HG03354 (cell line): ENCODE measurements at regions not wholly inside any gene's neighbourhood (a gene's known extent, or its start where the extent isn't known, plus 50 kb on each side); places are given as distances from the start of the nearest gene placed in this dataset.

Experiments used
- ATAC-seq: cut with Tn5 transposase; IDR thresholded peaks from one replicate; pipeline ENCODE4 v1.9.1; 2021; ENCODE audit warnings: mild to moderate bottlenecking; ENCODE audit not compliant: unreplicated experiment, poor library complexity, severe bottlenecking

DNA sequence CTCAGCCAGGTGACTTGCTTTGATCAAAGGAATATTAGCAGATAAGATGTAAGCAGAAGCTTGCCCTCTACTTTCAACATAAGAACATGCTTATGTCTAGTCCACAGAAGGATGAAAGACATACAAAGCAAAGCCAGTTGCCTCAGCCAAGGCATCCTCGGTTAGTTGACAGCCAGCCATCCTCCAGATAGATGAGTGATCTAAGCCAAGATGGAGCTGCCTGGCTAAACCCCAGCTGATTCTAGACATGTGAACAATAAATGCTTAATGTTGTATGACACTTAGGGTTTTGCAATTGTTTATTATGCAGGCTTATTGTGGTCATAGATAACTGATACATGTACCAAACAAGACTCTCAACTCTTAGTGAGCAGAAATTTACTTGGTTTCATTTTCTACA lies 157.6 kb upstream of the TMTC2 start:
- no peak for ATAC-seq

- no peak for ATAC-seq
These were observed 156.8 kb upstream of the TMTC2 start for GRCh38 chr12:82529954-82530353.

DNA sequence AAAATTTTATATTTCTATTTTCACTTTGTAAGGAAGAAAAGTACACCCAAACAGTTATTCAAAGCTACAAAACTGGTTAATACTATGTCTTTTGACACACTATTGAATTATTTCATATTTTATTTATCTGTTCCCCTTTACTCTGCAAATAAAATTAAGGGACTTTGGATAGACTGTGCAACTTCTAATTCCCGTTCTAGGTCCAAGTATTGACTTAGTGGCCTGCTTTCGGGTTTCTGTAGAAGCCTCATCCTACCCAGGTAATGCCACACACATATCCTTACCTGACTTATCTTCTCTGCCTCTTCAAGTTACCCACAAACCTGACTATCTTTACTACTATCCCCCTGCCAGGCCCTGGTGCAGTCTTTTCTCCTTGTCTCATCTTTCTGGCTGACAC lies 156.3 kb upstream of the TMTC2 start:
- no peak for ATAC-seq

DNA sequence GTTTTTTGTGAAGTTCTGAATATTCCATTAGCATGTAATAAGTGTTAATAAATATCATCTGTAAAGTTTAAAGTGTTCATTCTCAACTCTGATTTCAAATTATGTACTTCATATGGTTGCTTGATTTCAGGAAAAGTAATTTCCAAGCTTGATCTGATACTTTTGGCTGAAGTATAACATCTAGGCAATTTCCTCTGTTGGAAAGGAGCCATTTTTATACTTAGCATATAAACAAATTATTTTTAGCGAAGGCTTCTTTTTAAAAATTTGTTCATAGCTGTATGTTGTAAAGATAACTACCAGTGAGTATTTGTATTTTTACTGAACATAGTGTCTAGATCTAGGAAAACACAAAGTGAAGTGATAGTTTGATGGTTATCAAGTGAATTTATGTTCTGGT lies 153.4 kb upstream of the TMTC2 start:
- ATAC-seq = no peak

DNA sequence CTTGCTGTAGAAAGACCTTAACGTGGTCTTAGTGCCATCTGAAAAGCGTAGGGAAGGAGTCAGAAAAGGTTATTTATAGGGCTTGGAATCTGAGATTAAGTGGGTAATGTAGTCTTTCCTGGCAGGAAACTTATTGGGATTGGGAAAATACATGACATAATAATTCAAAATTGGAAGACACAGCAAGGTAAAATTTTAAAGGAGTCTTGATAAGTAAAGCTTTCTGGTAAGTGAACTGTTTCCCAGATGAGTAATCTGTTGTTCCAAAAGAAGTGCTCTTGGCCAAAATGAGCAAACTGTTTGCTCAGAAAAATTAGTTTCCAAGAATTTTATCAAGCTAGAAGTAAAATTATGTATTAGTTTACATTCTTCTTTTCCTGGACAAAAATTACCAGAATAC lies 149.3 kb upstream of the TMTC2 start:
- no peak for ATAC-seq

GRCh38 chr12:82554529-82554928 lies 132.2 kb upstream of the TMTC2 start:
- peak; percentile 85 for ATAC-seq

DNA sequence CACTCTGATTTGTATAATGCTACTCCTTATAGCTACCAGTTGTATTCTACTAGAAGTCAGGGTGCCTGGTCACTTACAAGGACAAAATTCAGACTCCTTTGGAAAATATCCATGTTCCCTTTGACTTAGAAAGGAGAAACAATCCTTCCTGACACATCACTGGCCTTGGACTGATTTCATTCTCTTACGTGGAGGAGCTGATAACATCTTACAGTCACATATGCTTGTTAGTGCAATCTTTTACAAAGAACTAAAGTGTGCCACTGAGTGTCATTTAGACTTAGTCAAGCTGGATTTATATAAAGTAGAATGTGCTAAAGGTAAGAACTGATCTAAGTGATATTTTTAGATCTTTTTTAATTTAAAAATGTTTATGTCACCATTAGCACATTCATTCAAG lies 131.0 kb upstream of the TMTC2 start:
- ATAC-seq = no peak

- no peak for ATAC-seq
These were observed 120.7 kb upstream of the TMTC2 start for GRCh38 chr12:82565966-82566365.

- no peak for ATAC-seq
These were observed 119.0 kb upstream of the TMTC2 start for GRCh38 chr12:82567688-82568087.

DNA sequence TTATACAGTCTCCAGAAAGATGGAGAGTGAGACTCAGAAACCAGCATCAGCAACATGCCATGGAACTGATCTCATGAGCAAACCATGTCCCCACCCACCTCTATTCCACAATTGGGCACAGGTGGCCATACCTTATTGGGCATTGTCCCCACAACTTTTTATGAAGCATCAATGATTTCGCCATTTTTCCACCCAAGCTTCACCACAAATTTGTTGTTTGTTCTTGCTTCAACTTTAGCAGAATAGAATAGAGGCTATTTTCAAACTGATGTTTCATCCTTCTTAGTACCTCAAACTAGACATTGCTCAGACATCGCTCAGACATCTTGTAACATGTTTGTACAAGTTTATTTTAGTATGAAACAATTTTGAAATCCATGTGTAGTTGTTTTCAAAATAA lies 112.5 kb upstream of the TMTC2 start:
- no peak for ATAC-seq

- no peak for ATAC-seq
These were observed 108.0 kb upstream of the TMTC2 start for GRCh38 chr12:82578725-82579124.

GRCh38 chr12:82583756-82584155 lies 103.0 kb upstream of the TMTC2 start:
- ATAC-seq = no peak

- ATAC-seq = peak; percentile 77
These were observed 93.6 kb upstream of the TMTC2 start for GRCh38 chr12:82593143-82593542.

- peak; percentile 87 for ATAC-seq
These were observed 92.8 kb upstream of the TMTC2 start for GRCh38 chr12:82593901-82594396.

DNA sequence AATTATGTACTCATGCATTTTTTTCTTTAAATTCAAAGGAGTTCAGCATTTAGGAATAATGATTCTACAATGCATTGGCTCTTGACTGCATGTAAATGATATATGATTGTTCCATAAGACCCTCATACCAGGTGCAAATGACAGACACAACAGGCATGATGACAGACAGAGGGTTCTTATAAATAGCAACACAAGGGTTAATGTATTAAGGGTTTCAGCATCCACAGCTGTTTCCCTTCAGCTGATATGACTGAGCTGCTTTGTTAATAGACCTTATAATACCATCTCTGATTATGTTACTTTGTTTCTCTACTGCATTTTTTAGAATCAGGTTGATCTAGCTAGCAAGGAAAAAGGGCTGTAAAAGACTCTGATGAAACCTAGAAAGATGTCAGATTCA lies 90.8 kb upstream of the TMTC2 start:
- ATAC-seq = peak; percentile 47

DNA sequence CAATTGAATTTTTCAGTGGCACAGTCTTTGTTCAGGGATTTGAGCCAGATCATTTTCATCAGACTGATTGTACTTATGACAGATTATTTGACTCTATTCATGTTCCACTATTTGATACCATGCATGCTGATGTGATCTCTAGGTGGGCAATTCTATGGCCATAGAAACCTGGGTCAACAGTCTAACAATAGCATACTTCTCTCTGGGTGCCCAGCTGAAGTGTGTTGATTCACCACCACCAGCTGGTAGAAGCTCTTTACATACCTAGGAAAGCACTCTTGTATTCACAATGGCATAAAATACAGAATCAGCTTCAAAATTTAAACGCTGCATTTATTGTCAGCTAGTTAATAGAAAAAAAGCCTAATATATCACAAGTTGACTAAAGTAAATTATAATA lies 90.2 kb upstream of the TMTC2 start:
- ATAC-seq = peak; percentile 8

- ATAC-seq = no peak
These were observed 86.3 kb upstream of the TMTC2 start for GRCh38 chr12:82600379-82600778.

- ATAC-seq = peak; percentile 50
These were observed 83.1 kb upstream of the TMTC2 start for GRCh38 chr12:82603647-82604046.

- peak; percentile 65 for ATAC-seq
These were observed 81.6 kb upstream of the TMTC2 start for GRCh38 chr12:82605115-82605514.

GRCh38 chr12:82608706-82609105 lies 78.0 kb upstream of the TMTC2 start:
- no peak for ATAC-seq

DNA sequence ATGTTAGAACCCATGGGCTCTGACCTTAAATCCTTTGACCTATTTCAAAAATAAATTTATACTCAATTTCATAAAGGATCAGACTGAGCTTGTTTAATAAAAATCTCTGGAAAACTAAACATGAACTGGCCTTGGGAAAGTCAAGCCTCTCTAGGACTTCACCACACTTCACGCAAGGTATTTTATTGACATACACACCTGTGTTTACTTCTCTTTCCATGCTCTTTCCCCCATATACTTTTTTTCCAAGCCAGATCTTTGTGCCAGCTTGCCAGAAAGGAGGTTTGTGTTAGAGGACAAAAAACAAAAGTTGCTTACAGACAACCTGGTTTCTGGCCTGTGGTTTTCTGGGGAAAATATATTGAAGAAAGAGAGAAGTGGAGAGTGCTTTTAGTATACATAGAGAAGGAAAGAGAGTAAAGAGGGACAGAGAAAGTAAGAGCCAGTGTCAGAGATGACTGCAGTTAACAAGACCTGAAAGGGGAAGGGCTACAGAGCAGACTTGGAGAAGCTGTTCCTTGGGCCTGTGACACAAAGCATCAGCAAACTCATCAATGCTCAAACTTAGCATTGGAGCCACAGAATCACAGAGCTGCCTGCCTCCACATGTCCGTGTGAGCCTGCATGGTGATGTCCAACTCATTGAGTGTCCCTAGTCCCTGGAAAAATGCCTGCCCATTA lies 77.3 kb upstream of the TMTC2 start:
- ATAC-seq = no peak

DNA sequence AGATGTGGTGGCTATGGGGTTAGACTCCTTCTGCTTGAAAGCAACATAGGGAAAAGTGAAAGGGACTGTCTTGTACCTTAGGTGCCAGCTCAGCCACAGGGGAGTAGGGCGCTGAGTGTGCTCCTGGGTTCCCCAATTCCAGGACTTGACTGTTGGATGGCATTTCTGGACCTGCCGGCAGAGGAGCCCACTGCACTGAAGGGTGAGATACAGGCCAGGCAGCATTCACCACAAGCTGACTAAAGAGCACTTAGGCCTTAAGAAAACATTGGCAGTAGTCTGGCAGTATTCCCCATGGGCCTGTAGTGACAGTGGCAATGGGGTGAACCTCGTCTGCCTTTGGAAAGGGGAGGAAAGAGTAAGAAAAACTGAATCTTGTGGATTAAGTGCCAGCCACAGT lies 67.1 kb upstream of the TMTC2 start:
- no peak for ATAC-seq
